ENCODE measurements at regions not wholly inside any gene's neighbourhood (a gene's known extent, or its start where the extent isn't known, plus 50 kb on each side); places are given as distances from the start of the nearest gene placed in this dataset.

DNA sequence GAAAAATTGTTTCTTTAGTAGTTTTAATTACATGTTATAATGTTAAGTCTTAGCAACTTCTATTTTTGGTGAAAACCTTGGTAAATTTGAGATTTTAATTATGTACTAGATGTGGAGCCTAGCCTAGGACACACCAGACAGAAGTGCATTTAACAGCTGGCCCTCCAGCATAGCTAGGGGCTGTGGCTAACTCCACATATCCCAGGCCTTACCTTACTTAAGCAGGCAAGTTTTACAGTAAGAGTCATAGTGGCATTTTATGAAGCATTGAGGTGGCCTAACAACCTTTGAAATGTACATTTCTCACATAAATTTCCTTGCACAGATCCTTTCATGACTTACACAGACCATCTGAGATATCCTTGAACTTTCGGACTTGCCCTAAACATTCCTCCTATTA, 71.6 kb upstream of the C4orf54 start:
- H3K4me3 ChIP-seq (ENCODE audit: low read length) = no peak overlapping the region
- TF ChIP-seq, protein P1, sequence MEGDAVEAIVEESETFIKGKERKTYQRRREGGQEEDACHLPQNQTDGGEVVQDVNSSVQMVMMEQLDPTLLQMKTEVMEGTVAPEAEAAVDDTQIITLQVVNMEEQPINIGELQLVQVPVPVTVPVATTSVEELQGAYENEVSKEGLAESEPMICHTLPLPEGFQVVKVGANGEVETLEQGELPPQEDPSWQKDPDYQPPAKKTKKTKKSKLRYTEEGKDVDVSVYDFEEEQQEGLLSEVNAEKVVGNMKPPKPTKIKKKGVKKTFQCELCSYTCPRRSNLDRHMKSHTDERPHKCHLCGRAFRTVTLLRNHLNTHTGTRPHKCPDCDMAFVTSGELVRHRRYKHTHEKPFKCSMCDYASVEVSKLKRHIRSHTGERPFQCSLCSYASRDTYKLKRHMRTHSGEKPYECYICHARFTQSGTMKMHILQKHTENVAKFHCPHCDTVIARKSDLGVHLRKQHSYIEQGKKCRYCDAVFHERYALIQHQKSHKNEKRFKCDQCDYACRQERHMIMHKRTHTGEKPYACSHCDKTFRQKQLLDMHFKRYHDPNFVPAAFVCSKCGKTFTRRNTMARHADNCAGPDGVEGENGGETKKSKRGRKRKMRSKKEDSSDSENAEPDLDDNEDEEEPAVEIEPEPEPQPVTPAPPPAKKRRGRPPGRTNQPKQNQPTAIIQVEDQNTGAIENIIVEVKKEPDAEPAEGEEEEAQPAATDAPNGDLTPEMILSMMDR (IDR thresholded peaks at IDR 0.05; ENCODE audit: insufficient read depth, low read depth, low read length, missing control alignments) = no peak
- no peak for DNase-seq (ENCODE audit: low read depth)

DNA sequence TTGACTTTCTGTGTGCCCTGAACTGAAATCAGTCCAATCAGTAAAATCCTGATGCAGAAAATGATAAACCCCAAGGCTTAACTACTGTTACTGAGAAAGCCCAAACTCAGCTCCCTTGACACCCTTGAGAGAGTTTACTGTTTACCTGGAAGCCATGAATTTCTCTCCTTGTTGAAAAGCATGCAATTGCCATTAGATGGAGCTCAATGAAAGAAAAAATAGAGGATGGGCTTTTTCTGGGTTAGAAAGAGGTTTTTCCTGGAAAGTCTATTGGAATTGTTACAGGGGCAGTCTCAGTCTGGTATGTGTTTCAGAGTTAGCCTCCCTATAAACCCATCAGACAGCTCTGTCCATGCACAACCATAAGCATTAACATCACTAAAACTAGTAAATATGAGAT, 66.4 kb upstream of the C4orf54 start:
- no peak for DNase-seq (ENCODE audit: low read depth)
- TF ChIP-seq, protein P1 (IDR thresholded peaks at IDR 0.05; ENCODE audit: insufficient read depth, low read depth, low read length, missing control alignments) = no peak

DNA sequence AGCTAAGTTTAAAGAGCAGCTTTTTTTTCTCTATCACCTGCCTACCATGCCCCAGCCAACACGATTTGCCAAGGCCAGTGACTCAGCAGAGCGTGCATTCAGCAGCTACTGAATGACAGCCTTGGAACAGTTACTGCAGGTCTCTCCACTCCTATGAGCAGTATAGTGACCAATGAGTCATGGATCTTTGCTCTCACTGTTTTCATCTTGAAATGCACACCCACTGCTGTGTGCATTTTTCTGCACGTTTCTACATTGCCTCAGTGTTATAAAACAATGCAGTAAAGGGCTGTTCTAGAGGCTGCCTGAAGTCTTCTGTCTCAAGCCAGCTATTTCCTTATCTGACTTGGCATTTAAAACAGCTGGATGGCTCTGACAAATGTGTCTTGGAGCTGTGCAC, 66.0 kb upstream of the C4orf54 start:
- TF ChIP-seq, protein P1 (IDR thresholded peaks at IDR 0.05; ENCODE audit: insufficient read depth, low read depth, low read length, missing control alignments) = no peak
- DNase-seq (ENCODE audit: low read depth) = peak; percentile 93

More for the DNA sequence above, 66.4 kb upstream of the C4orf54 start:
- no peak overlapping the region for H3K4me3 ChIP-seq (ENCODE audit: low read length)

DNA sequence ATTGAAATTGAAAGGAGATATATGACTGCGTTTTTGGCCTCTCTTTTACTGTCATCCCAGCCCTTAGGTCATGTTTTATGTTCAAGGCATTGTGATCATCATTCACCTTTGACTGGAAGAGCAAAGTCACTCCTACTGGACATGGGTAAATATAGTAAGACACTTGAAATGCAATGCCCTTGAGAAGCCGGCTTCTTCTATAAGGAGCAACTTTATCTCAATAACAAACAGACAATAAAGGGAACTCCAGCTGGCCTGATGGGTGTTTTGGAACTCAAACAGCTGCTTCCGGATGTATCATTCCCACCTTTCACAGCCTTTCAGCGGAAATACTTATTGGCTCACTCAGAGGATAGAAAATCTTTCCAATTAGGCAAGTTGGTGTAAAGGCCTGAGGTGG, 65.1 kb upstream of the C4orf54 start:
- TF ChIP-seq, protein P1 (IDR thresholded peaks at IDR 0.05; ENCODE audit: insufficient read depth, low read depth, low read length, missing control alignments) = no peak
- no peak overlapping the region for H3K4me3 ChIP-seq (ENCODE audit: low read length)
- DNase-seq (ENCODE audit: low read depth) = no peak

More for the DNA sequence above, 66.0 kb upstream of the C4orf54 start:
- H3K4me3 ChIP-seq (ENCODE audit: low read length) = no peak overlapping the region

DNA sequence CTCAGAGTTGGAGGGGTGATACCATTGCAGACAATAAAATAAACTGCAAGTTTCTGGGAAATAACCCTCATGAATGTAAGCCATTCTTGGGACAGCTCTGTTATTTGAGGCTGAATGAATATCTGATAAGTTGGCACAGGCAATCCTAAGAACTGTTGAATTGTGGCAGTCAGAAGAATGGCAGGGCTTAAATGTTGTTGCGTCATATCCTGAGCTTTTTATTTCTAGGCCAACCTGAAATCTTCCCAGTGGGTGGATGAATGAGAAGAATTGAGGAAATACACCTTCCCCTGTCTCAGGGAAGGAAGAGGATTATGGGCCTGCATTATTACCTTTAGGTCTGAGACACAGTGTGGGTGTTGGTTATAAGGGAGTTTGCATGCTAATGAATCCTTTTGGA, 64.4 kb upstream of the C4orf54 start:
- peak; percentile 64 for DNase-seq (ENCODE audit: low read depth)
- no peak overlapping the region for H3K4me3 ChIP-seq (ENCODE audit: low read length)
- TF ChIP-seq, protein P1 (IDR thresholded peaks at IDR 0.05; ENCODE audit: insufficient read depth, low read depth, low read length, missing control alignments) = no peak

DNA sequence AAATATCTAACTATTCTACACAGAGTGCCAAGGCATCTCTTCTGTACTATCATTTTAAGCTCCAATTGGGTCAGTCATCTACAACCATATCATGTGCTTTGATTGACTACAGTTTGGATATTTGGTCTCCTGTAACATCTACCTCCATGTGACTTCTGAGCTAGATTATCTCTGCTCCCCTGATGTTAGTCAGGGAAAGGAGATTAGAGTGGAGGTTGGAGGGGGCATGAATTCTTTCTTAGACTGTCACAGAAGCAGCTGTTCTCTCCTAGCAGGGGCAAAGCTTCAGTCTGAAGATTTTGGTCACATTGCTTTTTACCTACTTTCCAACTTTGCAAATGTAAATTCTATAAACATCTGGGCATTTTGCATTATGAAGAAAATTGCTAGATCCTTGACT, 62.6 kb upstream of the C4orf54 start:
- no peak overlapping the region for H3K4me3 ChIP-seq (ENCODE audit: low read length)
- TF ChIP-seq, protein P1 (IDR thresholded peaks at IDR 0.05; ENCODE audit: insufficient read depth, low read depth, low read length, missing control alignments) = no peak
- no peak for DNase-seq (ENCODE audit: low read depth)

DNA sequence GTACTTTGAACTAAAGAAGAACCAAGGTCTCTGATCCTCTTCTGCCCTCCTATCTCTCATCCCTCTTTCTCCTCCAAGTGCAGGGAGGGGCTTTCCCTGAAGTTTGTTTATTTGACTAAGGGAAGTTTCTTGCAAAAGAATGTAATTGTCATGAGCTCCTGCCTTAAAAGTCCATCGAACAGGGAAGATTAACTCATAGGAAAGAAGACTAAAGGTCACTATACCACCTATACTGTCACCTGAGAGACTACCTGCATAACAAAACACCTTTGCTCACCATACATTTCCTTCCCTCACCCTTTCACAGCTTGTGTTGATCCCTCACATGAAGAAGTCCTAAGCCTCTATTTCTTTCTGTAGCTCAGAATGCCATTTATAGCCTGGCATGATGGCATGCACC, 59.4 kb upstream of the C4orf54 start:
- no peak overlapping the region for H3K4me3 ChIP-seq (ENCODE audit: low read length)
- DNase-seq (ENCODE audit: low read depth) = no peak
- TF ChIP-seq, protein P1 (IDR thresholded peaks at IDR 0.05; ENCODE audit: insufficient read depth, low read depth, low read length, missing control alignments) = no peak
